Caco-2 (cell line): ENCODE measurements at regions not wholly inside any gene's neighbourhood (a gene's known extent, or its start where the extent isn't known, plus 50 kb on each side); places are given as distances from the start of the nearest gene placed in this dataset.

Source experiments
- BruUV-seq: library from RNA; stranded (reverse); fragments of 400-500 nt; replicated peaks from 2 replicates; lab custom pipeline; 2021; lab: Mats Ljungman, UMichigan
- CTCF ChIA-PET: fragments of 300-600 bp; sonication (Branson Sonifier 250); formaldehyde crosslinking; loops from one replicate; lab custom pipeline; 2022; ENCODE audit warnings: antibody characterized with exemption; lab: Charles Lee
- POLR2A ChIA-PET: fragments of 300-600 bp; sonication (Branson Sonifier 250); formaldehyde crosslinking; loops from one replicate; lab custom pipeline; 2022; ENCODE audit warnings: antibody characterized with exemption; lab: Charles Lee
- DNase-seq, 2 experiments: peaks; one replicate each; pipeline versions ENCODE4 v3.0.0 to v3.0.0-alpha.2; 2020 to 2022
- H3K27me3 ChIP-seq: replicated peaks from 2 replicates; pipeline ENCODE4 v1.6.0; 2011; ENCODE audit warnings: low read length; ENCODE audit not compliant: control insufficient read depth, insufficient read depth
- H3K36me3 ChIP-seq: 2 replicates; pipeline ENCODE4 v1.5.1; 2011; ENCODE audit warnings: low read length; ENCODE audit not compliant: control insufficient read depth, insufficient read depth
- H3K4me1 ChIP-seq: fragments of 250-450 bp; sonication (Bioruptor Pico); 2 replicates; pipeline ENCODE4 v1.5.1; 2020; ENCODE audit warnings: mild to moderate bottlenecking
- H3K4me3 ChIP-seq: 2 replicates; pipeline ENCODE4 v1.5.1; 2011; ENCODE audit warnings: low read depth, mild to moderate bottlenecking, control low read depth, low read length
- H3K9me3 ChIP-seq: fragments of 250-450 bp; sonication (Bioruptor Pico); 2 replicates; pipeline ENCODE4 v1.5.1; 2020; ENCODE audit warnings: mild to moderate bottlenecking, moderate library complexity
- H3K27ac Mint-ChIP-seq: one replicate; pipeline ENCODE4 v1.8.0; 2022; ENCODE audit warnings: mixed read lengths; ENCODE audit not compliant: unreplicated experiment
- H3K27me3 Mint-ChIP-seq: one replicate; pipeline ENCODE4 v1.8.0; 2022; ENCODE audit warnings: mixed read lengths; ENCODE audit not compliant: insufficient read depth, unreplicated experiment
- H3K36me3 Mint-ChIP-seq: one replicate; pipeline ENCODE4 v1.8.0; 2022; ENCODE audit warnings: mild to moderate bottlenecking, mixed read lengths; ENCODE audit not compliant: insufficient read depth, unreplicated experiment
- H3K4me1 Mint-ChIP-seq: one replicate; pipeline ENCODE4 v1.8.0; 2022; ENCODE audit warnings: low read depth, mixed read lengths; ENCODE audit not compliant: unreplicated experiment
- H3K4me3 Mint-ChIP-seq: one replicate; pipeline ENCODE4 v1.8.0; 2022; ENCODE audit warnings: mild to moderate bottlenecking, moderate library complexity, mixed read lengths; ENCODE audit not compliant: unreplicated experiment
- H3K9me3 Mint-ChIP-seq: one replicate; pipeline ENCODE4 v1.8.0; 2022; ENCODE audit warnings: mixed read lengths; ENCODE audit not compliant: unreplicated experiment
- CTCF ChIP-seq, 2 experiments: fragments of 200-600 bp in 1 of 2; IDR thresholded peaks; 1 replicate in 1 of 2; 2 replicates in 1 of 2; pipeline versions ENCODE4 v1.5.1 to v1.8.0; 2011 to 2022; ENCODE audit warnings: antibody characterized with exemption in 1 of 2, control low read depth in 1 of 2, inconsistent platforms in 1 of 2, low read depth in 1 of 2, low read length in 1 of 2, mild to moderate bottlenecking in 1 of 2, moderate library complexity in 1 of 2; ENCODE audit not compliant: insufficient read depth in 1 of 2, severe bottlenecking in 1 of 2, unreplicated experiment in 1 of 2
- intact Hi-C: fragments of 100-400 bp; cut with micrococcal nuclease; formaldehyde crosslinking; loops from one replicate; pipeline ENCODE4 v1.10.0; 2022; ENCODE audit not compliant: unreplicated experiment

GRCh38 chr6:104606361-104606760 is 253.4 kb downstream of the HACE1 start:
- no TSS peak for BruUV-seq
- CTCF ChIA-PET = no interaction called here
- no peaks in the 10 kb centered on the region for H3K9me3 ChIP-seq
- H3K4me3 ChIP-seq = no peak overlapping the region
- Mint-ChIP-seq H3K9me3 (no peaks in the 10 kb centered on the region), H3K4me1 (peaks cover 6% of the 10 kb centered on the region), H3K27ac (no peak overlapping the region), H3K36me3 (no peaks in the 10 kb centered on the region), H3K27me3 (no peaks in the 10 kb centered on the region), H3K4me3 (no peak overlapping the region)
- H3K4me1 ChIP-seq = no peaks in the 10 kb centered on the region
- POLR2A ChIA-PET = no interaction called here
- no peaks in the 10 kb centered on the region for H3K27me3 ChIP-seq
- TF ChIP-seq CTCF (IDR thresholded peaks at IDR 0.05; ENCODE audit: insufficient read depth in 1 of 2, low read depth in 1 of 2, low read length in 1 of 2, severe bottlenecking in 1 of 2, unreplicated experiment in 1 of 2) = no peak
- intact Hi-C loops = no loop called here
- no peaks in the 10 kb centered on the region for H3K36me3 ChIP-seq
- no peak for DNase-seq

GRCh38 chr6:104604685-104605084 is 255.0 kb downstream of the HACE1 start:
- POLR2A ChIA-PET = no interaction called here

GRCh38 chr6:104603108-104603745 is 256.5 kb downstream of the HACE1 start:
- Histone ChIP-seq H3K4me3 (no peak overlapping the region), H3K4me1 (no peaks in the 10 kb centered on the region), H3K9me3 (no peaks in the 10 kb centered on the region), H3K27me3 (no peaks in the 10 kb centered on the region), H3K36me3 (no peaks in the 10 kb centered on the region)
- BruUV-seq = no TSS peak
- no peak overlapping the region for H3K4me3 Mint-ChIP-seq
- H3K4me1 Mint-ChIP-seq = peaks cover 6% of the 10 kb centered on the region
- H3K27me3 Mint-ChIP-seq = no peaks in the 10 kb centered on the region
- TF ChIP-seq CTCF (IDR thresholded peaks at IDR 0.05; ENCODE audit: insufficient read depth in 1 of 2, low read depth in 1 of 2, low read length in 1 of 2, severe bottlenecking in 1 of 2, unreplicated experiment in 1 of 2) = no peak
- no peaks in the 10 kb centered on the region for H3K9me3 Mint-ChIP-seq
- H3K27ac Mint-ChIP-seq = no peak overlapping the region
- no peak for DNase-seq
- intact Hi-C loops = no loop called here
- ChIA-PET CTCF (no interaction called here), POLR2A (no interaction called here)
- no peaks in the 10 kb centered on the region for H3K36me3 Mint-ChIP-seq

More at GRCh38 chr6:104604685-104605084, 255.0 kb downstream of the HACE1 start:
- BruUV-seq = no TSS peak
- intact Hi-C loops = no loop called here
- no peak for TF ChIP-seq CTCF (IDR thresholded peaks at IDR 0.05; ENCODE audit: insufficient read depth in 1 of 2, low read depth in 1 of 2, low read length in 1 of 2, severe bottlenecking in 1 of 2, unreplicated experiment in 1 of 2)
- H3K27me3 Mint-ChIP-seq = no peaks in the 10 kb centered on the region
- no peak for DNase-seq
- H3K4me3 ChIP-seq = no peak overlapping the region
- H3K9me3 Mint-ChIP-seq = no peaks in the 10 kb centered on the region
- no peaks in the 10 kb centered on the region for H3K4me1 ChIP-seq
- H3K9me3 ChIP-seq = no peaks in the 10 kb centered on the region
- H3K36me3 Mint-ChIP-seq = no peaks in the 10 kb centered on the region
- H3K27me3 ChIP-seq = no peaks in the 10 kb centered on the region
- H3K4me3 Mint-ChIP-seq = no peak overlapping the region
- CTCF ChIA-PET = no interaction called here
- H3K4me1 Mint-ChIP-seq = peaks cover 6% of the 10 kb centered on the region
- H3K27ac Mint-ChIP-seq = no peak overlapping the region
- H3K36me3 ChIP-seq = no peaks in the 10 kb centered on the region
